KMS-11 (cell line): ENCODE measurements at regions not wholly inside any gene's neighbourhood (a gene's known extent, or its start where the extent isn't known, plus 50 kb on each side); places are given as distances from the start of the nearest gene placed in this dataset.

ENCODE experiments used
- H2AFZ ChIP-seq: fragments of 200-600 bp; sonication (generic); 2 replicates; pipeline ENCODE4 v1.6.1; 2016; ENCODE audit warnings: antibody characterized with exemption, mixed run types, low read depth
- H3K27ac ChIP-seq: fragments of 200-600 bp; sonication (generic); 2 replicates; pipeline ENCODE4 v1.6.1; 2016; ENCODE audit warnings: mild to moderate bottlenecking, mixed run types
- H3K27me3 ChIP-seq: fragments of 200-600 bp; sonication (generic); 2 replicates; pipeline ENCODE4 v1.6.1; 2017; ENCODE audit warnings: mild to moderate bottlenecking, low read depth, mixed run types, moderate library complexity; ENCODE audit not compliant: insufficient read depth
- H3K36me3 ChIP-seq: fragments of 200-600 bp; sonication (generic); 2 replicates; pipeline ENCODE4 v1.6.1; 2017; ENCODE audit warnings: mild to moderate bottlenecking, mixed run types; ENCODE audit not compliant: insufficient read depth
- H3K4me1 ChIP-seq: fragments of 200-600 bp; sonication (generic); 2 replicates; pipeline ENCODE4 v1.6.1; 2016; ENCODE audit warnings: mild to moderate bottlenecking, low read depth, mixed run types; ENCODE audit not compliant: poor library complexity, severe bottlenecking
- H3K4me2 ChIP-seq: fragments of 200-600 bp; sonication (generic); 2 replicates; pipeline ENCODE4 v1.7.0; 2016; ENCODE audit warnings: mild to moderate bottlenecking, mixed run types
- H3K4me3 ChIP-seq: fragments of 200-600 bp; sonication (generic); IDR thresholded peaks from 2 replicates; pipeline ENCODE4 v1.6.1; 2017; ENCODE audit warnings: low read depth, low read length, mixed read lengths; ENCODE audit not compliant: insufficient read depth
- H3K79me2 ChIP-seq: fragments of 200-600 bp; sonication (generic); 2 replicates; pipeline ENCODE4 v1.6.1; 2016; ENCODE audit warnings: low read depth, mixed run types; ENCODE audit not compliant: insufficient read depth
- H3K9ac ChIP-seq: fragments of 200-600 bp; sonication (generic); 2 replicates; pipeline ENCODE4 v1.6.1; 2016; ENCODE audit warnings: mild to moderate bottlenecking, mixed run types
- H4K20me1 ChIP-seq: fragments of 200-600 bp; sonication (generic); 2 replicates; pipeline ENCODE4 v1.6.1; 2016; ENCODE audit warnings: mild to moderate bottlenecking, mixed run types; ENCODE audit not compliant: insufficient read depth
- TF ChIP-seq, protein P1 (sequence below): fragments of 200-600 bp; sonication (generic); conservative IDR thresholded peaks from 2 replicates; pipeline ENCODE4 v1.6.1; 2017; ENCODE audit warnings: low read depth, mild to moderate bottlenecking, antibody characterized with exemption, low read length, moderate library complexity, mixed read lengths

DNA sequence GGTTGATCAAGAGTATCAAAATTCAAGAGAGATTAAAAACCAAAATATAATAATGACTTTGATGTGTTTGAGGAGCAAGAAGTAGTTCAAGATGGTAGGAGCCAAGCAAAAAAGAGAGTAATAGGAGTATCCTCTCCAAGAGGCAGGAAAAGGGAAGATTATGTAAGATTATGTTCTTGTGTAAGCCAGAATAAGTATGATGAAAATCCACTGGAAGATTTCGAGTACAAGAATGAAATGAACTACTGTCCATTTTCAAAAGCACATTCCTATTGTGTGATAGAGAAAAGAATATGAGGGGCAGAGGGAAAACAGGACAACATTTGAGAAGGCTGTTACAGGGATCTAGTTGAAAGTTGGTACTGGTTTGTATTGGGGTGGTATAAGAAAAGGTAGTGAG is 659.6 kb upstream of the INTU start:
- Histone ChIP-seq H3K4me2 (no peak overlapping the region), H3K9ac (no peak overlapping the region), H3K36me3 (no peaks in the 10 kb centered on the region), H3K27ac (no peak overlapping the region), H3K79me2 (no peaks in the 10 kb centered on the region), H3K27me3 (no peaks in the 10 kb centered on the region), H2AFZ (no peak overlapping the region), H3K4me1 (no peaks in the 10 kb centered on the region), H3K4me3 (no peak overlapping the region), H4K20me1 (no peaks in the 10 kb centered on the region)
- TF ChIP-seq, protein P1, sequence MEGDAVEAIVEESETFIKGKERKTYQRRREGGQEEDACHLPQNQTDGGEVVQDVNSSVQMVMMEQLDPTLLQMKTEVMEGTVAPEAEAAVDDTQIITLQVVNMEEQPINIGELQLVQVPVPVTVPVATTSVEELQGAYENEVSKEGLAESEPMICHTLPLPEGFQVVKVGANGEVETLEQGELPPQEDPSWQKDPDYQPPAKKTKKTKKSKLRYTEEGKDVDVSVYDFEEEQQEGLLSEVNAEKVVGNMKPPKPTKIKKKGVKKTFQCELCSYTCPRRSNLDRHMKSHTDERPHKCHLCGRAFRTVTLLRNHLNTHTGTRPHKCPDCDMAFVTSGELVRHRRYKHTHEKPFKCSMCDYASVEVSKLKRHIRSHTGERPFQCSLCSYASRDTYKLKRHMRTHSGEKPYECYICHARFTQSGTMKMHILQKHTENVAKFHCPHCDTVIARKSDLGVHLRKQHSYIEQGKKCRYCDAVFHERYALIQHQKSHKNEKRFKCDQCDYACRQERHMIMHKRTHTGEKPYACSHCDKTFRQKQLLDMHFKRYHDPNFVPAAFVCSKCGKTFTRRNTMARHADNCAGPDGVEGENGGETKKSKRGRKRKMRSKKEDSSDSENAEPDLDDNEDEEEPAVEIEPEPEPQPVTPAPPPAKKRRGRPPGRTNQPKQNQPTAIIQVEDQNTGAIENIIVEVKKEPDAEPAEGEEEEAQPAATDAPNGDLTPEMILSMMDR, result no peak

DNA sequence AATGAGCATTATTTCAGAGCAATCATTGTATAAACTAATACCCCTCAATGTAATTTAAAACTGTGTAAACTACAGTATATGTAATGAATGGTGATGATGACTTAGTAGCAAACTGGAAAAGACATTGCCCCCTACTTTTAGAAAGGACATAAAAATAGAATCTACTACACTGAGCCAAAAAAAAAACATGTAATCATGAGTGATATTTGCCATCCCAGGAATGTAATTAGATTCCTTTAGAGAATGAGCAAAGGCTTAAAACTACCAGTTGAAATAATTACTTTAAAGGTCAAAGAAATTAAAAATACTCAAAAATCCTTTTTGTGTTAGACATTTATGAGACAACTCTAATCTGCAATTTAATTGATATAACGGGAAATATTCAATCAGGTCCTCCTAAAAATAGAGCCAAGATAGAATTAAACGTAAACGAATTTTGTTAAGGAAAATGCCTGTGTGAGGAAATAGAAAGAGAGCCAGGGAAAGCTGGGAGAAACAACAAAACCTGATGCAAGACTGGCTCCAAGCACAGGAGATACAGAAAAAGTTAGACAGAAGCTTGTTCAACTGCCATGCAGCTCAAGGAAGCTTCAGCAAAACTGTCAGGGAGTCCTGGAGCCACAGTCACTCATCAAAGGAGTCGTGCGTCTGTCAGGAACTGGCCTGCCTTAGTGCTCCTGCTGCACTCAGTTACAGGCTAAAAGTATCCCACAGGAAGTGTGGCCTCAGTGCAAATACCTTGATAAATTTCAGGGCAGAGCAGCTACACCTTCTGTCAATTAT is 655.7 kb upstream of the INTU start:
- H3K27me3 ChIP-seq, result no peaks in the 10 kb centered on the region
- H3K9ac ChIP-seq, result no peak overlapping the region
- H3K4me3 ChIP-seq, result no peak overlapping the region
- no peaks in the 10 kb centered on the region for H3K36me3 ChIP-seq
- H3K4me2 ChIP-seq, result no peak overlapping the region
- no peak overlapping the region for H3K27ac ChIP-seq
- H2AFZ ChIP-seq, result no peak overlapping the region
- H4K20me1 ChIP-seq, result no peaks in the 10 kb centered on the region
- H3K4me1 ChIP-seq, result no peaks in the 10 kb centered on the region
- no peaks in the 10 kb centered on the region for H3K79me2 ChIP-seq
- TF ChIP-seq, protein P1, result no peak

DNA sequence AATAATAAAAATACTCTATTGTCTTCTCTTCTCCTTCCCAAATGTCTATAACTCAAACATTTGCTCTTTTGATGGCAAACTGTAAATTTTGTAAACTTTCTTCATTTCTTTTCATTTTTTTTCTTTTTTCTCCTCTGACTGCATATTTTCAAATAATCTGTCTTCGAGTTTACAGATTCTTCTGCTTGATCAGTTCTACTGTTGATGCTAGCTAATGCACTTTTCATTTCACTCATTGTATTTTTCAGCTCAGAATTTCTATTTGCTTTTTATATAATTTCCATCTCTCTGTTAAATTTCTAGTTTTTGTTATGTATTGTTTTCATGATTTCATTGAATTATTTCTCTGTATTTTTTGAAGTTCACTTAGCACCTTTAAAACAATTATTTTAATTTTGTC is 646.8 kb upstream of the INTU start:
- TF ChIP-seq, protein P1, result no peak
- Histone ChIP-seq H3K36me3 (no peaks in the 10 kb centered on the region), H3K79me2 (no peaks in the 10 kb centered on the region), H4K20me1 (no peaks in the 10 kb centered on the region), H3K4me1 (no peaks in the 10 kb centered on the region), H3K4me2 (no peak overlapping the region), H2AFZ (no peak overlapping the region), H3K9ac (no peak overlapping the region), H3K27ac (no peak overlapping the region), H3K4me3 (no peak overlapping the region), H3K27me3 (no peaks in the 10 kb centered on the region)

DNA sequence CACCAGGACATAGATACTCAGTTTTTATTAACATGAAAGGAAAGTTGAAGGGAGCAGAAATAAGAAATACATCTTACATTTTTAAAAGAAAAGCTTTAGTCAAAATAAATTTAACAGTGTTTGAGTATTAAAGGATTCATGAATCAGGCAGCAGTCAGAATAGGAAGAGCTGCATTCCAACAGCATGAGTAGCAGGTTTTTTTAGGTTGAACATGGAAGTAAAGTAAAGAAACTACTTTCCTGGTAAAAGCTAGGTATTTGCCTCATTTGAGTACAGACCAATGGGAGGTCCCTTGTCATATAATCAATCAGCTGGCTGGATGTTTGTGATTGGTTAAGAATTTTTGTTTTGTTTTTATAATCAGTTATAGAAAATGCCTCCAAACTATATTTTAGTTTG is 645.9 kb upstream of the INTU start:
- Histone ChIP-seq H3K79me2 (no peaks in the 10 kb centered on the region), H4K20me1 (no peaks in the 10 kb centered on the region), H2AFZ (no peak overlapping the region), H3K4me2 (no peak overlapping the region), H3K9ac (no peak overlapping the region), H3K27ac (no peak overlapping the region), H3K4me1 (no peaks in the 10 kb centered on the region), H3K27me3 (no peaks in the 10 kb centered on the region), H3K36me3 (no peaks in the 10 kb centered on the region), H3K4me3 (no peak overlapping the region)
- TF ChIP-seq, protein P1, result no peak
